Astrocyte (in vitro differentiated cells and primary cell): ENCODE measurements at regions not wholly inside any gene's neighbourhood (a gene's known extent, or its start where the extent isn't known, plus 50 kb on each side); places are given as distances from the start of the nearest gene placed in this dataset.

Source experiments
- DNase-seq: peaks from one replicate; pipeline ENCODE4 v3.0.0-alpha.2; 2010; ENCODE audit warnings: low read depth
- FAIRE-seq: peaks from 2 replicates; lab custom pipeline; 2011; peaks lifted over from hg19 to GRCh38; lab: Jason Lieb, UNC
- H2AFZ ChIP-seq: 2 replicates; pipeline ENCODE4 v1.6.0; 2012; ENCODE audit warnings: low read depth, low read length, inconsistent platforms
- H3K27ac ChIP-seq: 2 replicates; pipeline ENCODE4 v1.5.1; 2011; ENCODE audit warnings: low read depth, low read length, inconsistent platforms
- H3K27me3 ChIP-seq: 2 replicates; pipeline ENCODE4 v1.6.0; 2011; ENCODE audit warnings: low read length, inconsistent platforms; ENCODE audit not compliant: insufficient read depth
- H3K36me3 ChIP-seq: 2 replicates; pipeline ENCODE4 v1.5.1; 2011; ENCODE audit warnings: low read length, inconsistent platforms; ENCODE audit not compliant: insufficient read depth
- H3K4me1 ChIP-seq: 2 replicates; pipeline ENCODE4 v1.5.1; 2011; ENCODE audit warnings: low read length, inconsistent platforms; ENCODE audit not compliant: insufficient read depth
- H3K4me2 ChIP-seq: 2 replicates; pipeline ENCODE4 v1.6.0; 2012; ENCODE audit warnings: low read length, inconsistent platforms
- H3K4me3 ChIP-seq: 2 replicates; pipeline ENCODE4 v1.5.1; 2011; ENCODE audit warnings: low read depth, mild to moderate bottlenecking, low read length, inconsistent platforms; ENCODE audit not compliant: insufficient read depth
- H3K79me2 ChIP-seq: 2 replicates; pipeline ENCODE4 v1.6.0; 2012; ENCODE audit warnings: mild to moderate bottlenecking, low read length, inconsistent platforms; ENCODE audit not compliant: insufficient read depth
- H3K9ac ChIP-seq: 2 replicates; pipeline ENCODE4 v1.6.0; 2012; ENCODE audit warnings: mild to moderate bottlenecking, low read length, inconsistent platforms
- H3K9me3 ChIP-seq: 2 replicates; pipeline ENCODE4 v1.5.1; 2012; ENCODE audit warnings: low read depth, mild to moderate bottlenecking, low read length, inconsistent platforms; ENCODE audit not compliant: insufficient read depth
- H4K20me1 ChIP-seq: 2 replicates; pipeline ENCODE4 v1.6.0; 2012; ENCODE audit warnings: low read length, inconsistent platforms; ENCODE audit not compliant: insufficient read depth
- H3K27ac Mint-ChIP-seq: one replicate; pipeline ENCODE4 v1.8.0; 2021; ENCODE audit warnings: mild to moderate bottlenecking, mixed read lengths; ENCODE audit not compliant: unreplicated experiment
- H3K27me3 Mint-ChIP-seq: one replicate; pipeline ENCODE4 v1.8.0; 2021; ENCODE audit warnings: low read depth, mixed read lengths; ENCODE audit not compliant: unreplicated experiment
- H3K36me3 Mint-ChIP-seq: one replicate; pipeline ENCODE4 v1.8.0; 2021; ENCODE audit warnings: low read depth, mixed read lengths; ENCODE audit not compliant: unreplicated experiment
- H3K4me1 Mint-ChIP-seq: one replicate; pipeline ENCODE4 v1.8.0; 2021; ENCODE audit warnings: low read depth, mixed read lengths; ENCODE audit not compliant: unreplicated experiment
- H3K4me3 Mint-ChIP-seq: one replicate; pipeline ENCODE4 v1.8.0; 2021; ENCODE audit warnings: mild to moderate bottlenecking, moderate library complexity, mixed read lengths; ENCODE audit not compliant: unreplicated experiment
- H3K9me3 Mint-ChIP-seq: one replicate; pipeline ENCODE4 v1.8.0; 2021; ENCODE audit warnings: mild to moderate bottlenecking, mixed read lengths; ENCODE audit not compliant: unreplicated experiment
- EZH2 ChIP-seq: IDR thresholded peaks from 2 replicates; pipeline ENCODE4 v1.6.1; 2012; ENCODE audit warnings: mild to moderate bottlenecking, low read length, inconsistent platforms; ENCODE audit not compliant: insufficient read depth
- TF ChIP-seq, protein P1 (sequence below): IDR thresholded peaks from 2 replicates; pipeline ENCODE4 v1.5.1; 2011; ENCODE audit warnings: low read depth, mild to moderate bottlenecking, inconsistent platforms, low read length, moderate library complexity; ENCODE audit not compliant: insufficient read depth

DNA sequence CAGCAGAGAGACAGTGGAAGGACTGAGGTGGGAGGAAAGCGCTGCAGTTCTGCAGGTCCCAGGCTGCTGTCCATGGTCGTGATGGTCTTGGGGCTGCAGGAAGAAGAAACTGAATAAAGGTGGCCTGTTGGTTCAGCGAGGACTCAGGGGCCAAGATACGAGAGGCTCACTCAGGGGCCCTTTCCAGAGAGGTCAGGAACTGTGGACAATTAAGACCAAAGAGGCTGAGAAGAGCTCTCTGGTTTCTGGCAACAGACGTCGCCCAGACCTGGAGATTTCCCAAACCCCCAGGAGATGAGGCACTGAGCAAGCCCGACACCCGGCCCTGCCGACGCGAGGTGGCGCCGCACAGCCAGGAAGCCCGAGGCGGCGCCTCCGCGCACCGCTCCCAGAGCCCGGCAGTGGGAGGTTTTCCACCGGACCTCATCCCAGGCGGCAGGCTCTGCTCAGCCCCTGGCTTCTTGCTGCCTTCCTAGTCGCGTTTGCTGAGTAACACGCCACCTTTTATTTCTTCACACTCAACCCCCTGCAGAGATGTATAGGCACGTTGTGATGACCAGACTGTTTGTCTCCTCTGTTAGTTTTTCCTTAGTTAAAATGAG is 56.4 kb upstream of the ARRDC4 start:
- Mint-ChIP-seq H3K36me3 (no peaks in the 10 kb centered on the region), H3K27ac (peak overlapping the region; percentile 44), H3K27me3 (peaks cover 36% of the 10 kb centered on the region), H3K9me3 (no peaks in the 10 kb centered on the region), H3K4me1 (peaks cover 3% of the 10 kb centered on the region), H3K4me3 (no peak overlapping the region)
- H2AFZ ChIP-seq, result peak overlapping the region; percentile 34
- DNase-seq, result peak; percentile 27
- no peak overlapping the region for H3K4me3 ChIP-seq
- no peaks in the 10 kb centered on the region for H3K79me2 ChIP-seq
- peak overlapping the region; percentile 55 for H3K4me2 ChIP-seq
- peaks cover 3% of the 10 kb centered on the region for H4K20me1 ChIP-seq
- H3K27ac ChIP-seq, result no peak overlapping the region
- H3K36me3 ChIP-seq, result no peaks in the 10 kb centered on the region
- H3K4me1 ChIP-seq, result no peaks in the 10 kb centered on the region
- TF ChIP-seq, protein P1, sequence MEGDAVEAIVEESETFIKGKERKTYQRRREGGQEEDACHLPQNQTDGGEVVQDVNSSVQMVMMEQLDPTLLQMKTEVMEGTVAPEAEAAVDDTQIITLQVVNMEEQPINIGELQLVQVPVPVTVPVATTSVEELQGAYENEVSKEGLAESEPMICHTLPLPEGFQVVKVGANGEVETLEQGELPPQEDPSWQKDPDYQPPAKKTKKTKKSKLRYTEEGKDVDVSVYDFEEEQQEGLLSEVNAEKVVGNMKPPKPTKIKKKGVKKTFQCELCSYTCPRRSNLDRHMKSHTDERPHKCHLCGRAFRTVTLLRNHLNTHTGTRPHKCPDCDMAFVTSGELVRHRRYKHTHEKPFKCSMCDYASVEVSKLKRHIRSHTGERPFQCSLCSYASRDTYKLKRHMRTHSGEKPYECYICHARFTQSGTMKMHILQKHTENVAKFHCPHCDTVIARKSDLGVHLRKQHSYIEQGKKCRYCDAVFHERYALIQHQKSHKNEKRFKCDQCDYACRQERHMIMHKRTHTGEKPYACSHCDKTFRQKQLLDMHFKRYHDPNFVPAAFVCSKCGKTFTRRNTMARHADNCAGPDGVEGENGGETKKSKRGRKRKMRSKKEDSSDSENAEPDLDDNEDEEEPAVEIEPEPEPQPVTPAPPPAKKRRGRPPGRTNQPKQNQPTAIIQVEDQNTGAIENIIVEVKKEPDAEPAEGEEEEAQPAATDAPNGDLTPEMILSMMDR, result peak; percentile 45
- no peak for TF ChIP-seq EZH2
- H3K9me3 ChIP-seq, result no peaks in the 10 kb centered on the region
- peaks cover 9% of the 10 kb centered on the region for H3K27me3 ChIP-seq
- FAIRE-seq, result no peak
- no peak overlapping the region for H3K9ac ChIP-seq

DNA sequence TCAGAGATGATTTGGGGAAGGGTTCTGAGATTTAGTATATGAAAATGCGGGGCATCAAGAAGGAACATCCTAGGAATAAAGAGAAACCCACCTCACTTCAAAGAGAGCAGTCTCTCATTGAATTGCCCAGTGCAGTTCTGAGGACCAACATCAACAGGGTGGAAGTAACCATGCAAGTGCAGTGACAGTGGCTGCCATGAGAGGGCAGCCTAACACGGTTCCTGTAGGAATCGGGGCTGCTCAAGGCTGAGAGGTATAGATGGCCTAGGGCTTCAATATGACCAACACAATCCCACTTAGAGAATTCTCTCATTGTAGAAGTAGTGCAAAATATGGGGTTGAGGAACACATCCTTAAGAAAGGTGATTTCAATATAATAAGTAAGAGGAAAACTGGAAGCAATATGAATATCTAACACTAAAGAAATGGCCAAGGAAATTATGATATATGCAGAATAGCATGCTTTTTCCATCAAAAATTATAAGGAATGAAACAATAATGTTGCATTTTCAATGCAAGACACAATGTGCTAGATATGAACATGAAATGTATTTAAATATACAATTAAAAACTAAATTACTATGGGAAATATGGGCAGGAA is 51.1 kb upstream of the ARRDC4 start:
- Histone ChIP-seq H3K9ac (no peak overlapping the region), H3K4me3 (no peak overlapping the region), H3K4me2 (no peak overlapping the region), H3K27ac (no peak overlapping the region), H3K36me3 (no peaks in the 10 kb centered on the region), H2AFZ (no peak overlapping the region), H3K9me3 (no peaks in the 10 kb centered on the region), H3K27me3 (peaks cover 4% of the 10 kb centered on the region), H4K20me1 (no peaks in the 10 kb centered on the region), H3K79me2 (no peaks in the 10 kb centered on the region), H3K4me1 (no peaks in the 10 kb centered on the region)
- DNase-seq (peak; percentile 9), FAIRE-seq (peak; percentile 59)
- H3K27me3 Mint-ChIP-seq, result peaks cover 22% of the 10 kb centered on the region
- H3K27ac Mint-ChIP-seq, result no peak overlapping the region
- TF ChIP-seq EZH2, result no peak
- TF ChIP-seq, protein P1, result peak; percentile 86
- H3K36me3 Mint-ChIP-seq, result no peaks in the 10 kb centered on the region
- no peaks in the 10 kb centered on the region for H3K9me3 Mint-ChIP-seq
- peaks cover 1% of the 10 kb centered on the region for H3K4me1 Mint-ChIP-seq
- no peak overlapping the region for H3K4me3 Mint-ChIP-seq
